ENCODE measurements at regions not wholly inside any gene's neighbourhood (a gene's known extent, or its start where the extent isn't known, plus 50 kb on each side); places are given as distances from the start of the nearest gene placed in this dataset.

- no peak overlapping the region for H3K4me3 ChIP-seq (ENCODE audit: low read depth, low read length)
- no peak for DNase-seq (ENCODE audit: low read depth)
- no peak for TF ChIP-seq CTCF (conservative IDR thresholded peaks at IDR 0.05; ENCODE audit: low read depth, low read length)
Measured at GRCh38 chr2:195199864-195200263, 457.2 kb upstream of the SLC39A10 start.

- no peak for TF ChIP-seq CTCF (conservative IDR thresholded peaks at IDR 0.05; ENCODE audit: low read depth, low read length)
- no peak for DNase-seq (ENCODE audit: low read depth)
- H3K4me3 ChIP-seq (ENCODE audit: low read depth, low read length): no peak overlapping the region
Measured at GRCh38 chr2:195181059-195181705, 475.8 kb upstream of the SLC39A10 start.

- no peak for TF ChIP-seq CTCF (conservative IDR thresholded peaks at IDR 0.05; ENCODE audit: low read depth, low read length)
- DNase-seq (ENCODE audit: low read depth): no peak
- H3K4me3 ChIP-seq (ENCODE audit: low read depth, low read length): no peak overlapping the region
Measured at GRCh38 chr2:195168369-195168768, 488.7 kb upstream of the SLC39A10 start.

- no peak for TF ChIP-seq CTCF (conservative IDR thresholded peaks at IDR 0.05; ENCODE audit: low read depth, low read length)
- no peak overlapping the region for H3K4me3 ChIP-seq (ENCODE audit: low read depth, low read length)
- no peak for DNase-seq (ENCODE audit: low read depth)
Measured at GRCh38 chr2:195164930-195165329, 492.1 kb upstream of the SLC39A10 start.

GRCh38 chr2:195162918-195163317 is 494.1 kb upstream of the SLC39A10 start:
- no peak for DNase-seq (ENCODE audit: low read depth)
- TF ChIP-seq CTCF (conservative IDR thresholded peaks at IDR 0.05; ENCODE audit: low read depth, low read length): no peak
- H3K4me3 ChIP-seq (ENCODE audit: low read depth, low read length): no peak overlapping the region

- no peak for TF ChIP-seq CTCF (conservative IDR thresholded peaks at IDR 0.05; ENCODE audit: low read depth, low read length)
- no peak for DNase-seq (ENCODE audit: low read depth)
Measured at GRCh38 chr2:195162194-195162593, 494.8 kb upstream of the SLC39A10 start.

GRCh38 chr2:195160963-195161362 is 496.1 kb upstream of the SLC39A10 start:
- no peak for DNase-seq (ENCODE audit: low read depth)
- no peak for TF ChIP-seq CTCF (conservative IDR thresholded peaks at IDR 0.05; ENCODE audit: low read depth, low read length)
- H3K4me3 ChIP-seq (ENCODE audit: low read depth, low read length): no peak overlapping the region

More at GRCh38 chr2:195162194-195162593, 494.8 kb upstream of the SLC39A10 start:
- no peak overlapping the region for H3K4me3 ChIP-seq (ENCODE audit: low read depth, low read length)

Measured in choroid plexus epithelial cell (primary cell).